ENCODE measurements at regions not wholly inside any gene's neighbourhood (a gene's known extent, or its start where the extent isn't known, plus 50 kb on each side); places are given as distances from the start of the nearest gene placed in this dataset.

GRCh38 chr15:70329179-70329578, 231.5 kb upstream of the TLE3 start:
- peaks cover 51 to 88% of the 10 kb centered on the region in 2 donors for H3K27me3 Mint-ChIP-seq (ENCODE audit: low read depth in 2 of 2)
- Histone ChIP-seq H3K4me1 (ENCODE audit: control insufficient read depth, insufficient read depth, low read length) (peaks cover 9% of the 10 kb centered on the region), H3K27ac (ENCODE audit: low read length) (no peak overlapping the region), H3K4me3 (ENCODE audit: low read length) (no peak overlapping the region), H3K27me3 (ENCODE audit: control insufficient read depth, insufficient read depth, low read length) (peaks cover 1% of the 10 kb centered on the region), H3K9me3 (ENCODE audit: control insufficient read depth, insufficient read depth, low read length) (no peaks in the 10 kb centered on the region), H3K36me3 (ENCODE audit: control insufficient read depth, insufficient read depth, low read length) (no peaks in the 10 kb centered on the region)
- intact Hi-C loops (cut with micrococcal nuclease): no loop called here
- peaks cover 0 to 4% of the 10 kb centered on the region in 2 donors for H3K9me3 Mint-ChIP-seq
- TF ChIP-seq CTCF (IDR thresholded peaks at IDR 0.05): no peak
- H3K4me1 Mint-ChIP-seq: no peaks in the 10 kb centered on the region
- DNase-seq: no peak
- WGBS (ENCODE audit: insufficient coverage): 97% methylated on average over 7 of the region's 8 CpGs
- no peak overlapping the region for H3K4me3 Mint-ChIP-seq
- H3K36me3 Mint-ChIP-seq: peaks cover 6% of the 10 kb centered on the region
- ATAC-seq: no peak
- no peak overlapping the region for H3K27ac Mint-ChIP-seq

GRCh38 chr15:70328679-70329115, 231.0 kb upstream of the TLE3 start:
- H3K36me3 ChIP-seq (ENCODE audit: control insufficient read depth, insufficient read depth, low read length): no peaks in the 10 kb centered on the region
- no peaks in the 10 kb centered on the region for H3K27me3 ChIP-seq (ENCODE audit: control insufficient read depth, insufficient read depth, low read length)
- Mint-ChIP-seq H3K36me3 (peaks cover under 1% of the 10 kb centered on the region), H3K27me3 (ENCODE audit: low read depth in 2 of 2) (peaks cover 49 to 88% of the 10 kb centered on the region in 2 donors), H3K4me1 (no peaks in the 10 kb centered on the region), H3K9me3 (peaks cover 0 to 1% of the 10 kb centered on the region in 2 donors), H3K27ac (no peak overlapping the region), H3K4me3 (no peak overlapping the region)
- DNase-seq (no peak), ATAC-seq (no peak)
- WGBS (ENCODE audit: insufficient coverage): 50% methylated on average over 2 of the region's 3 CpGs
- H3K4me3 ChIP-seq (ENCODE audit: low read length): no peak overlapping the region
- H3K27ac ChIP-seq (ENCODE audit: low read length): no peak overlapping the region
- H3K4me1 ChIP-seq (ENCODE audit: control insufficient read depth, insufficient read depth, low read length): peaks cover 9% of the 10 kb centered on the region
- intact Hi-C loops (cut with micrococcal nuclease): no loop called here
- TF ChIP-seq CTCF (IDR thresholded peaks at IDR 0.05): no peak
- no peaks in the 10 kb centered on the region for H3K9me3 ChIP-seq (ENCODE audit: control insufficient read depth, insufficient read depth, low read length)

- Mint-ChIP-seq H3K27me3 (ENCODE audit: low read depth in 2 of 2) (peaks cover 46 to 85% of the 10 kb centered on the region in 2 donors), H3K36me3 (no peaks in the 10 kb centered on the region), H3K9me3 (no peaks in the 10 kb centered on the region), H3K4me1 (no peaks in the 10 kb centered on the region), H3K27ac (no peak overlapping the region), H3K4me3 (no peak overlapping the region)
- H3K27me3 ChIP-seq (ENCODE audit: control insufficient read depth, insufficient read depth, low read length): no peaks in the 10 kb centered on the region
- peaks cover 9% of the 10 kb centered on the region for H3K4me1 ChIP-seq (ENCODE audit: control insufficient read depth, insufficient read depth, low read length)
- H3K9me3 ChIP-seq (ENCODE audit: control insufficient read depth, insufficient read depth, low read length): no peaks in the 10 kb centered on the region
- H3K4me3 ChIP-seq (ENCODE audit: low read length): no peak overlapping the region
- DNase-seq (no peak), ATAC-seq (no peak)
- H3K36me3 ChIP-seq (ENCODE audit: control insufficient read depth, insufficient read depth, low read length): no peaks in the 10 kb centered on the region
- 20% methylated on average over 7 of the region's 8 CpGs for WGBS (ENCODE audit: insufficient coverage)
- TF ChIP-seq CTCF (IDR thresholded peaks at IDR 0.05): no peak
- intact Hi-C loops (cut with micrococcal nuclease): no loop called here
- no peak overlapping the region for H3K27ac ChIP-seq (ENCODE audit: low read length)
Observed at GRCh38 chr15:70327856-70328678, 230.3 kb upstream of the TLE3 start.
